Activated T-cell treated with anti-CD3 and anti-CD28 coated beads, Interleukin-2, amount 50 U/mL, for 72 hours (primary cell): ENCODE measurements at regions not wholly inside any gene's neighbourhood (a gene's known extent, or its start where the extent isn't known, plus 50 kb on each side); places are given as distances from the start of the nearest gene placed in this dataset.

Experiments
- ATAC-seq, 2 donors: fragments of 150-1000 bp; cut with Tn5 transposase; replicated peaks in 1 of 2; 2 replicates each; pipeline ENCODE4 v1.10.0; 2021; ENCODE audit warnings: moderate library complexity in 2 of 2, mild to moderate bottlenecking in 1 of 2
- DNase-seq, 2 donors: peaks; one replicate each; pipeline ENCODE4 v3.0.0; 2021 to 2022; ENCODE audit warnings: mixed read lengths in 1 of 2
- H3K27ac Mint-ChIP-seq: one replicate; pipeline ENCODE4 v1.8.0; 2022; ENCODE audit warnings: mild to moderate bottlenecking, moderate library complexity, mixed read lengths
- H3K27me3 Mint-ChIP-seq: one replicate; pipeline ENCODE4 v1.8.0; 2022; ENCODE audit warnings: low read depth, mixed read lengths
- H3K36me3 Mint-ChIP-seq, 2 donors: one replicate each; pipeline ENCODE4 v1.8.0; 2022; ENCODE audit warnings: mixed read lengths in 2 of 2, mild to moderate bottlenecking in 1 of 2; ENCODE audit not compliant: insufficient read depth in 2 of 2
- H3K4me1 Mint-ChIP-seq: one replicate; pipeline ENCODE4 v1.8.0; 2022; ENCODE audit warnings: low read depth, mixed read lengths
- H3K4me3 Mint-ChIP-seq, 2 donors: one replicate each; pipeline ENCODE4 v1.8.0; 2022; ENCODE audit warnings: mild to moderate bottlenecking in 2 of 2, mixed read lengths in 2 of 2, moderate library complexity in 2 of 2
- H3K9me3 Mint-ChIP-seq, 2 donors: one replicate each; pipeline ENCODE4 v1.8.0; 2022; ENCODE audit warnings: mixed read lengths in 2 of 2

DNA sequence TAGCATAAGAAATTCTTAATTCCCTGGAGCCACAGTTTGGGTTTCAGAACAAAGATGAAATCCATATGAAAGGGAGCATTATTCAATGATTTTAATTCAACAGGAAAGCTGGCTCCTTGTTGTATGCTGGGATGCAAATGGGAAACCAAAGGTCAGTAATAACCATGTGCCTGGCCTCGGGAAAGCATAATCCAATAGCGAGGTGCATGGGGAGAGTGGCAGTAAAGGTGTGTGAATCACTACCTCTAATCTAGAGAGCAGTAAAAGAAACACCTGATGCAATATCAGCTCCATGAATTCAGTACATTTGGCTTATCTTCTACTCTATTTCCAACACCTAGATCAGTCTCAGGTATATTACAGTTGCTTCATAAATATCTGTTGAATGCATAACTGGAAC, 220.1 kb downstream of the FBXO15 start:
- no peaks in the 10 kb centered on the region for H3K36me3 Mint-ChIP-seq
- H3K4me3 Mint-ChIP-seq = no peak overlapping the region
- ATAC-seq = no peak
- H3K27me3 Mint-ChIP-seq = no peaks in the 10 kb centered on the region
- H3K9me3 Mint-ChIP-seq = no peaks in the 10 kb centered on the region
- H3K4me1 Mint-ChIP-seq = no peaks in the 10 kb centered on the region
- no peak overlapping the region for H3K27ac Mint-ChIP-seq
- DNase-seq = no peak

GRCh38 chr18:73924836-73925235, 222.8 kb downstream of the FBXO15 start:
- DNase-seq (no peak), ATAC-seq (no peak)
- H3K27ac Mint-ChIP-seq = no peak overlapping the region
- no peaks in the 10 kb centered on the region for H3K9me3 Mint-ChIP-seq
- no peak overlapping the region for H3K4me3 Mint-ChIP-seq
- no peaks in the 10 kb centered on the region for H3K4me1 Mint-ChIP-seq
- H3K27me3 Mint-ChIP-seq = no peaks in the 10 kb centered on the region
- H3K36me3 Mint-ChIP-seq = no peaks in the 10 kb centered on the region

DNA sequence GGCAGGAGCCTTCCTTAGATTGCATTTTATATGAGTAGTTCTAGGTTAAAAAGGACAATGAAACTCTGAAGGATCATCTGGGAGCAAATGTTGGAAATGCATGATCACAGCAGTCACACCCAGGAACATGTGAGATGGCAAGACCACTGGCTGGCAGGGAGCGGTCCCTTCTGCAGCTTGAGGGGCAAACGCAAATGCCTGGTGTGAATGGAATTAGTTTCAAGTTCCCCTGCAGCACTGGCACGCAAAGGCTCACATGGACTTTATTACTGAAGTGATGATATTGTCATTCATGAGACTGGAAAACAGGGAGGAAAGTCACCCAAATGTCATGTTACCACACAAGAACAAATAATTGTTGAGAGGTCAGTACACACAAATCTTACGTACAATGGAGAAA, 223.3 kb downstream of the FBXO15 start:
- ATAC-seq (no peak), DNase-seq (no peak)
- Mint-ChIP-seq H3K4me1 (no peaks in the 10 kb centered on the region), H3K27me3 (no peaks in the 10 kb centered on the region), H3K36me3 (no peaks in the 10 kb centered on the region), H3K27ac (no peak overlapping the region), H3K4me3 (no peak overlapping the region), H3K9me3 (no peaks in the 10 kb centered on the region)

- DNase-seq = no peak
- no peaks in the 10 kb centered on the region for H3K4me1 Mint-ChIP-seq
- no peaks in the 10 kb centered on the region for H3K36me3 Mint-ChIP-seq
- no peaks in the 10 kb centered on the region for H3K9me3 Mint-ChIP-seq
- no peak overlapping the region for H3K27ac Mint-ChIP-seq
- no peaks in the 10 kb centered on the region for H3K27me3 Mint-ChIP-seq
- no peak for ATAC-seq
- H3K4me3 Mint-ChIP-seq = no peak overlapping the region
These were observed 223.8 kb downstream of the FBXO15 start for GRCh38 chr18:73923866-73924265.

GRCh38 chr18:73920033-73920432, 227.6 kb downstream of the FBXO15 start:
- Mint-ChIP-seq H3K4me1 (no peaks in the 10 kb centered on the region), H3K27ac (no peak overlapping the region), H3K4me3 (no peak overlapping the region), H3K9me3 (no peaks in the 10 kb centered on the region), H3K36me3 (no peaks in the 10 kb centered on the region), H3K27me3 (peaks cover 6% of the 10 kb centered on the region)
- ATAC-seq (no peak), DNase-seq (no peak)

- Mint-ChIP-seq H3K27ac (no peak overlapping the region), H3K27me3 (peaks cover 9% of the 10 kb centered on the region), H3K4me3 (no peak overlapping the region), H3K36me3 (no peaks in the 10 kb centered on the region), H3K9me3 (no peaks in the 10 kb centered on the region), H3K4me1 (no peaks in the 10 kb centered on the region)
- ATAC-seq (no peak), DNase-seq (no peak)
These were observed 228.8 kb downstream of the FBXO15 start for GRCh38 chr18:73918816-73919215.

- DNase-seq (no peak), ATAC-seq (no peak)
- no peak overlapping the region for H3K4me3 Mint-ChIP-seq
- no peaks in the 10 kb centered on the region for H3K9me3 Mint-ChIP-seq
- H3K27me3 Mint-ChIP-seq = peaks cover 16% of the 10 kb centered on the region
- H3K36me3 Mint-ChIP-seq = no peaks in the 10 kb centered on the region
- H3K27ac Mint-ChIP-seq = no peak overlapping the region
- no peaks in the 10 kb centered on the region for H3K4me1 Mint-ChIP-seq
These were observed 230.6 kb downstream of the FBXO15 start for GRCh38 chr18:73917046-73917445.

- no peaks in the 10 kb centered on the region for H3K4me1 Mint-ChIP-seq
- H3K4me3 Mint-ChIP-seq = no peak overlapping the region
- H3K27ac Mint-ChIP-seq = no peak overlapping the region
- peaks cover 28% of the 10 kb centered on the region for H3K27me3 Mint-ChIP-seq
- DNase-seq (no peak), ATAC-seq (no peak)
- no peaks in the 10 kb centered on the region for H3K9me3 Mint-ChIP-seq
- H3K36me3 Mint-ChIP-seq = no peaks in the 10 kb centered on the region
These were observed 234.1 kb downstream of the FBXO15 start for GRCh38 chr18:73913505-73913904.

DNA sequence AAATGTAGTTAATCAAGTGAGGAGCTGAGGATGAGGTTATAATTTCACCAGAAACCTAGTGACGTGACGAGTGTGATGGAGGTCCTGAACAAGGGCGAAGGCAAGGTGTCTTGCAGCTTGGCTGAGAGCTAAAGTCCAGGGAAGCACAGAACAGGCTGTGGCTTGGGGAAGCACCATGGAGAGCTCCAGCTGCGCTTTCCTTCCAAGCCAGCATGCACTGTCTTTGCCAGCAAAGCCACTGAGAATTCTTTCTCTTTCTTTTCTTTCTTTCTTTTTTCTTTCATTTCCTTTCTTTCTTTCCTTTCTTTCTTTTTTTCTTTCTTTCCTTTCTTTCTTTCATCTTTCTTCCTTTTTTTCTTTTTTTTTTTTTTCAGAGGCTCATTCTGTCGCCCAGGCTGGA, 239.3 kb downstream of the FBXO15 start:
- no peaks in the 10 kb centered on the region for H3K4me1 Mint-ChIP-seq
- H3K27ac Mint-ChIP-seq = no peak overlapping the region
- H3K9me3 Mint-ChIP-seq = no peaks in the 10 kb centered on the region
- DNase-seq = no peak
- H3K4me3 Mint-ChIP-seq = no peak overlapping the region
- no peaks in the 10 kb centered on the region for H3K36me3 Mint-ChIP-seq
- ATAC-seq = no peak
- H3K27me3 Mint-ChIP-seq = peaks cover 29% of the 10 kb centered on the region

DNA sequence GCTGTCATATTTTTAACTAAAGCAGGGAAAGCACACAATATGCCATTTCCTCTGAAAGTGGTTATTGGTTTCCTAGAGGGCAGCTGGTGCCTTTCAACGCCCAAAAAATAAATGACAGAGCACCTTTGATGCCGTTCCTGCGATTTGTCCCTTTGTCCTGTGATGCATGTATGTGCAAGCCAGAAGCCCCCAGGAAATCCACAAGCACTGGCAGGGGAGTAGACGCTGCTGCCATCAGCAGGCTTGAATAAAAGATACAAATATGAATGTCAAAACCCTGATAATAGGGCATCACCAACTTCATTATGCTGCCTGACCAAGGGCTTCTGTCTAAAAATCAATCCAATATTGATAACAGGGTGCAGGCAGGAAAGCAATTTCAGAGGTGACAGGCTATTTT, 246.1 kb downstream of the FBXO15 start:
- DNase-seq (no peak), ATAC-seq (no peak)
- Mint-ChIP-seq H3K27me3 (peaks cover 6% of the 10 kb centered on the region), H3K4me1 (no peaks in the 10 kb centered on the region), H3K9me3 (no peaks in the 10 kb centered on the region), H3K36me3 (no peaks in the 10 kb centered on the region), H3K27ac (no peak overlapping the region), H3K4me3 (no peak overlapping the region)

DNA sequence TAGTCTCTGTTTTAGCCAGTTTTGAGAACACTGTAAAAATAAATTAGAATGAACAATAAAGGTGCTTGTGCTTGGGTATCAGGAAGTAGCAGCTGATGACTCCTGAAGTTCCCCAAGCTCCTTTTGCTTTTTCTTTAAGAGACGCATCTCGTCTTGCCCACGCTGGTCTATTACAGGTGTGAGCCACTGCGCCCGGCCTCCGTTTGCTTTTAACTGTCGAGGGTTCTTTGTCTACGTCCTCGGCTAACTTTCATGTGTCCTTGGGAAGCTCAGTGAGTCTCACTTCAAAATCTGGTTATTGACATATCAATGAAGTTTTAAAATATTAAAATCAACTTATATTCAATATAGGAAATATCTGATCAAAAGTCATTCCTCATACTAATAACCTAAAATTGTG, 246.5 kb downstream of the FBXO15 start:
- no peak for DNase-seq
- H3K9me3 Mint-ChIP-seq = no peaks in the 10 kb centered on the region
- H3K27me3 Mint-ChIP-seq = peaks cover 2% of the 10 kb centered on the region
- H3K27ac Mint-ChIP-seq = no peak overlapping the region
- no peaks in the 10 kb centered on the region for H3K4me1 Mint-ChIP-seq
- no peak for ATAC-seq
- no peaks in the 10 kb centered on the region for H3K36me3 Mint-ChIP-seq
- H3K4me3 Mint-ChIP-seq = no peak overlapping the region

GRCh38 chr18:73900106-73900835, 247.4 kb downstream of the FBXO15 start:
- no peak overlapping the region for H3K27ac Mint-ChIP-seq
- H3K4me1 Mint-ChIP-seq = no peaks in the 10 kb centered on the region
- H3K27me3 Mint-ChIP-seq = no peaks in the 10 kb centered on the region
- H3K9me3 Mint-ChIP-seq = no peaks in the 10 kb centered on the region
- H3K36me3 Mint-ChIP-seq = no peaks in the 10 kb centered on the region
- ATAC-seq (no peak), DNase-seq (no peak)
- no peak overlapping the region for H3K4me3 Mint-ChIP-seq

DNA sequence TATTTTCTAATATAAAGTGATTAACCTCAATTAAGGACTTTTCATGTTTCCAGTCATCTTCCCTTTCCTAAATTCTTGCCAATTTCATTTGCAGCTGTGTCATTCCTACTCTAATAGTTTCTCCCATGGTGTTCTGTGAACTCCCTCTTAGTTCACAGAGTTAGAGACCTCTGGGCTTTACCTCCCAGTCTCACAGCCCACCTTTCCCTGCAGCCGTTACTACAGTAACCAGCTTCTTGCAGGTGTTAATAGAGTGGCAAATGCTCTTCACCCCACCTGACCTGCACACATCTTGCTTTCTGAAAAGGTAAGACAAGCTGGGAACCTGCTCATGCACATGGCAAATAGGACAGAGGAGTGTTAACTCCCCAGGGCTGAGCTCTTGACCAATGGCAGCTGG, 250.1 kb downstream of the FBXO15 start:
- H3K27ac Mint-ChIP-seq = no peak overlapping the region
- no peaks in the 10 kb centered on the region for H3K36me3 Mint-ChIP-seq
- no peak for ATAC-seq
- peaks cover 12% of the 10 kb centered on the region for H3K4me1 Mint-ChIP-seq
- no peaks in the 10 kb centered on the region for H3K27me3 Mint-ChIP-seq
- H3K4me3 Mint-ChIP-seq = no peak overlapping the region
- no peaks in the 10 kb centered on the region for H3K9me3 Mint-ChIP-seq
- DNase-seq = no peak

- no peaks in the 10 kb centered on the region for H3K27me3 Mint-ChIP-seq
- no peaks in the 10 kb centered on the region for H3K36me3 Mint-ChIP-seq
- ATAC-seq (peak in 1 of 2 donors; percentile 27), DNase-seq (no peak)
- no peak overlapping the region for H3K27ac Mint-ChIP-seq
- no peaks in the 10 kb centered on the region for H3K9me3 Mint-ChIP-seq
- H3K4me1 Mint-ChIP-seq = peaks cover 12% of the 10 kb centered on the region
- no peak overlapping the region for H3K4me3 Mint-ChIP-seq
These were observed 250.9 kb downstream of the FBXO15 start for GRCh38 chr18:73896685-73897084.
